ENCODE measurements at regions not wholly inside any gene's neighbourhood (a gene's known extent, or its start where the extent isn't known, plus 50 kb on each side); places are given as distances from the start of the nearest gene placed in this dataset.

DNA sequence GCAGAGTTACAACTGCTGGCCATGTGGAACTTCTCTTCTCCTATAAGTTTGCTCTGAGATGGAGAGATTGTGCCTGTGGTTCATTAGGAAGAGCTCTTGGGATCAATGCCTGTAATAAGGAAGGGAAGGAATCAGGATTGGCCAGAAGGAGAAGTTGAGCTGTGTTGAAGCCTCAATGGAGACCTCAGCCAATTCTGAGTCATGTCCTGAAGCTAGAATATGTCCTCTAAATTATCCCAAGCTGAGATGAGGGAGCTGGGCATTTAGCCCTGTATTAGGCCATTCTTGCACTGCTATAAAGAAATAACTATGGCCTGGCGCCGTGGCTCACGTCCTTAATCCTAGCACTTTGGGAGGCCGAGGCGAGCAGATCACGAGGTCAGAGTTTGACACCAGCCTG lies 85.4 kb upstream of the DHX15 start:
- TF ChIP-seq, protein P1, sequence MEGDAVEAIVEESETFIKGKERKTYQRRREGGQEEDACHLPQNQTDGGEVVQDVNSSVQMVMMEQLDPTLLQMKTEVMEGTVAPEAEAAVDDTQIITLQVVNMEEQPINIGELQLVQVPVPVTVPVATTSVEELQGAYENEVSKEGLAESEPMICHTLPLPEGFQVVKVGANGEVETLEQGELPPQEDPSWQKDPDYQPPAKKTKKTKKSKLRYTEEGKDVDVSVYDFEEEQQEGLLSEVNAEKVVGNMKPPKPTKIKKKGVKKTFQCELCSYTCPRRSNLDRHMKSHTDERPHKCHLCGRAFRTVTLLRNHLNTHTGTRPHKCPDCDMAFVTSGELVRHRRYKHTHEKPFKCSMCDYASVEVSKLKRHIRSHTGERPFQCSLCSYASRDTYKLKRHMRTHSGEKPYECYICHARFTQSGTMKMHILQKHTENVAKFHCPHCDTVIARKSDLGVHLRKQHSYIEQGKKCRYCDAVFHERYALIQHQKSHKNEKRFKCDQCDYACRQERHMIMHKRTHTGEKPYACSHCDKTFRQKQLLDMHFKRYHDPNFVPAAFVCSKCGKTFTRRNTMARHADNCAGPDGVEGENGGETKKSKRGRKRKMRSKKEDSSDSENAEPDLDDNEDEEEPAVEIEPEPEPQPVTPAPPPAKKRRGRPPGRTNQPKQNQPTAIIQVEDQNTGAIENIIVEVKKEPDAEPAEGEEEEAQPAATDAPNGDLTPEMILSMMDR (IDR thresholded peaks at IDR 0.05), result no peak
- TF ChIP-seq EZH2phosphoT487 (IDR thresholded peaks at IDR 0.05) (no peak), EZH2 (IDR thresholded peaks at IDR 0.05) (no peak)
